ENCODE measurements at regions not wholly inside any gene's neighbourhood (a gene's known extent, or its start where the extent isn't known, plus 50 kb on each side); places are given as distances from the start of the nearest gene placed in this dataset.

DNA sequence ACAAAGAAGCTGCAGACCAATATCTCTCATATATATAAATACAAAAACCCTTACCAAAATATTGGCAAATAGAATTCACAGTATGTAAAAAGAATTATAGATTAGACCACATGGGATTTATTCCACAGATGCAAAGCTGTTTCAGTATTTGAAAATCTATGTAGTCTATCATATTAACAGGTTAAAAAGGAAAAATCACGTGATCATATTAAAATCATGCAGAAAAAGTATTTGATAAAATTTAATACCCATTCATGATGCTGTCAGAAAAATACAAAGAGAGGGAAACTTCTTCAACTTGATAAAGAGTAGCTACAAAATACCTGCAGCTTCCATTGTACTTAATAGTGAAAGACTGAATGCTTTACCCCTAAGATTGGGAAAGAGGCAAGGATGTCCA, 67.2 kb upstream of the CD44 start:
- no peak for TF ChIP-seq CTCF (IDR thresholded peaks at IDR 0.05)
- TF ChIP-seq EP300 (IDR thresholded peaks at IDR 0.05; ENCODE audit: low read depth) = no peak
- TF ChIP-seq POLR2A (IDR thresholded peaks at IDR 0.05) = no peak
- TF ChIP-seq POLR2AphosphoS5 (IDR thresholded peaks at IDR 0.05) = no peak
